T-cell (primary cell): ENCODE measurements at regions not wholly inside any gene's neighbourhood (a gene's known extent, or its start where the extent isn't known, plus 50 kb on each side); places are given as distances from the start of the nearest gene placed in this dataset.
"Not testable (repeated sequence)": the region's sequence is repeated elsewhere in the genome, so short reads cannot be mapped to it uniquely, and the experiment has no call there.

Source experiments
- ATAC-seq, 4 experiments: fragments of 200-7000 bp in 3 of 4; fragments of 150-1000 bp in 1 of 4; cut with Tn5 transposase; replicated peaks in 1 of 4; 1 replicate in 3 of 4; 2 replicates in 1 of 4; pipeline ENCODE4 v1.10.0; 2021; ENCODE audit warnings: moderate library complexity in 3 of 4, mild to moderate bottlenecking in 2 of 4, moderate number of reproducible peaks in 1 of 4
- CTCF ChIA-PET, 2 donors: fragments of 300-600 bp; sonication (Branson Sonifier 250); formaldehyde crosslinking; loops; one replicate each; lab custom pipeline; 2022; ENCODE audit warnings: antibody characterized with exemption in 2 of 2; lab: Charles Lee
- POLR2A ChIA-PET, 2 donors: fragments of 300-600 bp; sonication (Branson Sonifier 250); formaldehyde crosslinking; loops; one replicate each; lab custom pipeline; 2022; ENCODE audit warnings: antibody characterized with exemption in 2 of 2; lab: Charles Lee
- DNase-seq, 35 experiments: peaks; one replicate each; pipeline versions ENCODE4 v3.0.0 to v3.0.0-alpha.2; 2013 to 2023
- H3K27ac ChIP-seq: one replicate; pipeline ENCODE4 v1.5.1; 2013; ENCODE audit warnings: low read length
- H3K27me3 ChIP-seq, 2 experiments: replicated peaks in 1 of 2; 1 replicate in 1 of 2; 2 replicates in 1 of 2; pipeline versions ENCODE4 v1.6.1 to v1.7.0; 2013; ENCODE audit warnings: low read length in 1 of 2, mixed read lengths in 1 of 2; ENCODE audit not compliant: control insufficient read depth in 2 of 2, insufficient read depth in 2 of 2; ENCODE audit errors: extremely low read depth in 1 of 2
- H3K36me3 ChIP-seq, 2 donors: 1 replicate in 1 of 2; 2 replicates in 1 of 2; pipeline versions ENCODE4 v1.6.1 to v1.7.0; 2013; ENCODE audit warnings: low read length in 1 of 2; ENCODE audit not compliant: control insufficient read depth in 2 of 2, insufficient read depth in 1 of 2; ENCODE audit errors: extremely low read depth in 1 of 2
- H3K4me1 ChIP-seq, 2 experiments: 1 replicate in 1 of 2; 2 replicates in 1 of 2; pipeline versions ENCODE4 v1.6.1 to v1.7.0; 2013; ENCODE audit warnings: low read length in 2 of 2, mixed read lengths in 1 of 2; ENCODE audit not compliant: insufficient read depth in 2 of 2, control insufficient read depth in 1 of 2; ENCODE audit errors: extremely low read depth in 1 of 2
- H3K4me3 ChIP-seq, 2 donors: 1 replicate in 1 of 2; 2 replicates in 1 of 2; pipeline versions ENCODE4 v1.5.1 to v1.7.0; 2013; ENCODE audit warnings: mild to moderate bottlenecking in 2 of 2, low read length in 1 of 2, moderate library complexity in 1 of 2; ENCODE audit not compliant: control insufficient read depth in 1 of 2; ENCODE audit errors: extremely low read depth in 1 of 2
- H3K9me3 ChIP-seq: 2 replicates; pipeline ENCODE4 v1.7.0; 2013
- H3K27ac Mint-ChIP-seq, 2 donors: one replicate each; pipeline ENCODE4 v1.8.0; 2020 to 2021; ENCODE audit warnings: mild to moderate bottlenecking in 2 of 2, mixed read lengths in 2 of 2
- H3K27me3 Mint-ChIP-seq, 2 donors: one replicate each; pipeline ENCODE4 v1.8.0; 2021 to 2022; ENCODE audit warnings: mixed read lengths in 2 of 2
- H3K36me3 Mint-ChIP-seq: one replicate; pipeline ENCODE4 v1.8.0; 2021; ENCODE audit warnings: mixed read lengths
- H3K4me1 Mint-ChIP-seq, 3 donors: one replicate each; pipeline ENCODE4 v1.8.0; 2020 to 2022; ENCODE audit warnings: mixed read lengths in 3 of 3, mild to moderate bottlenecking in 1 of 3
- H3K4me3 Mint-ChIP-seq, 3 donors: one replicate each; pipeline ENCODE4 v1.8.0; 2020 to 2022; ENCODE audit warnings: mild to moderate bottlenecking in 3 of 3, mixed read lengths in 3 of 3, moderate library complexity in 3 of 3
- H3K9me3 Mint-ChIP-seq, 3 donors: one replicate each; pipeline ENCODE4 v1.8.0; 2020 to 2022; ENCODE audit warnings: mixed read lengths in 3 of 3
- WGBS: methylation state at CpG from one replicate; pipeline ENCODE4 v1.1.5; 2013; ENCODE audit warnings: missing lambda C conversion rate; ENCODE audit not compliant: insufficient coverage; 5-methylcytosine and 5-hydroxymethylcytosine counted together

DNA sequence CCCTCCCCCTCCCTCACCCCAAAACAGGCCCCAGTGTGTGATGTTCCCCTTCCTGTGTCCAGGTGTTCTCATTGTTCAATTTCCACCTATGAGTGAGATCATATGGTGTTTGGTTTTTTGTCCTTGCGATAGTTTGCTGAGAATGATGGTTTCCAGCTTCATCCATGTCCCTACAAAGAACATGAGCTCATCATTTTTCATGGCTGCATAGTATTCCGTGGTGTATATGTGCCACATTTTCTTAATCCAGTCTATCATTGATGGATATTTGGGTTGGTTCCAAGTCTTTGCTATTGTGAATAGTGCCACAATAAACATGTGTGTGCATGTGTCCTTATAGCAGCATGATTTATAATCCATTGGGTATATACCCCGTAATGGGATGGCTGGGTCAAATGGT, 363.4 kb upstream of the MDFIC2 start:
- no CpG with 5 or more reads among the region's 3 CpGs for WGBS
- CTCF ChIA-PET, result not testable (repeated sequence)

DNA sequence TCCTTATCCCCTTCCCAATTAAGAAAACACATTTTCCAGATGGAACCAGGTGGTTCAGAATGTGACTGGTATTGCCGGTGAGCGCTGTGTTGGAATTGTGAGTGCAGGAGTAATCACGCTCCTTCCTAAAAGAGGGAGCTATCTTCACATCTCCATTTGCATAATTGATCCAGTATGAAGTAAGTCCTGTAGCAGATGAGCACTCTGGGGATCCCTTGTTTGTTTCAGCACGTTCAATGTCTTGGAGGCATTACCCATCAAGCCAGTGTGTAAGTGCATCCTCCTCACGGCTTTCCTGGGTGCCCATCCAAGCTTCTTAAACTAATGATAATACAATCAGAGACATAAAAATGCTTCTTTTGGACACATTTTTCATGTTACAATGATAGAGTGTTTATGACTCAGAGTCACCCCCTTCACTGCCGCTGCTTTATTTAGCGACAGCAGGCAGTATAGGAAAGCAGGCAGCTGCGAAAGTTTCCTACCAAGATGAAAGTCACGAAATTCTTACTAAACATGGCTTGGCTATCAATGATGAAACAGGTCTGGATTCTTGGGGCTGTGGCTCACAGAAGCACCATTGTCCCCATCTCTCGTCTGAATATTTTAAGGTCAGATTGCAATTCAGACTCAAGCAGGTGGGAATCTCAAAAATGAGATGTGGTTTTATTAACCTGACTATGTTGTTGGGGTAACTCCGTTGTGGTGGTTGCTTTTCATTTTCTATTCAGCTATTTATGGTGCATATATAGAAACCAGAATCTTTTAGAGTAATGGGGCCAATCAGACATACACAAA, 346.3 kb upstream of the MDFIC2 start:
- POLR2A ChIA-PET, result no interaction called here
- peaks cover 0 to 6% (median 4%) of the 10 kb centered on the region in 3 donors for H3K9me3 Mint-ChIP-seq
- CTCF ChIA-PET, result interaction anchor here in 1 of 2 donors (0.7 kb wide), 1 partner anchor 81 kb away, joined by 3 read pairs; no protein-coding TSS in a partner anchor
- no peaks in the 10 kb centered on the region for H3K27me3 ChIP-seq
- H3K4me3 Mint-ChIP-seq, result no peak overlapping the region
- ATAC-seq, result no peak
- H3K4me1 ChIP-seq, result no peaks in the 10 kb centered on the region
- 83% methylated on average over 6 of the region's 11 CpGs for WGBS
- peaks cover 21 to 25% of the 10 kb centered on the region in 2 donors for H3K27me3 Mint-ChIP-seq
- H3K36me3 ChIP-seq, result no peaks in the 10 kb centered on the region
- no peak for DNase-seq
- no peaks in the 10 kb centered on the region for H3K9me3 ChIP-seq
- H3K27ac ChIP-seq, result no peak overlapping the region
- no peaks in the 10 kb centered on the region for H3K4me1 Mint-ChIP-seq
- no peaks in the 10 kb centered on the region for H3K36me3 Mint-ChIP-seq
- H3K27ac Mint-ChIP-seq, result no peak overlapping the region
- H3K4me3 ChIP-seq, result no peak overlapping the region

More for the DNA sequence above, 363.4 kb upstream of the MDFIC2 start:
- H3K27ac Mint-ChIP-seq, H3K27ac ChIP-seq, H3K4me1 Mint-ChIP-seq, H3K4me1 ChIP-seq, DNase-seq, POLR2A ChIA-PET, H3K27me3 ChIP-seq, H3K4me3 Mint-ChIP-seq, H3K36me3 Mint-ChIP-seq, H3K36me3 ChIP-seq, H3K4me3 ChIP-seq, ATAC-seq, H3K9me3 ChIP-seq: not testable (repeated sequence)
- Mint-ChIP-seq H3K27me3 (peaks cover 14 to 21% of the 10 kb centered on the region in 2 donors), H3K9me3 (peaks cover 0 to 13% (median 0%) of the 10 kb centered on the region in 3 donors)

DNA sequence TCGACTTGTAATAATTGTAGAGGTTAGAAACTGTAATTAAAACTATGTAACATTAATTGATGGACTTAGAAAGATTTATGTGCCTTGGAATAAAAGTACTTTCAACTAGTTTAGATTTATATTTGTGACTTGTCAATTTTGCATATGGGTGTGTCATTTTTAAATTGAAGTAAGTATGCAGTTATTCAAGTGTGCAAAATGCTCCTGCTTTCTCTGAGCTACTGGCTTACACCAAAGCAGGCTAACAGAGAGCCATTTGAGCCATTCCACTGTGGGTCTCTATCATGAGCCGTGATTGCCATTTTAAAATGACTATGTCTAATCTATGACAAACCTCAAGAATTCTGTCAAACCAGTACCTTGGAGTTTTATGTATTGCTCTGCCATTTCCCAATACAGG, 345.0 kb upstream of the MDFIC2 start:
- Histone ChIP-seq H3K27me3 (no peaks in the 10 kb centered on the region), H3K4me3 (no peak overlapping the region), H3K4me1 (no peaks in the 10 kb centered on the region), H3K9me3 (no peaks in the 10 kb centered on the region), H3K27ac (no peak overlapping the region), H3K36me3 (no peaks in the 10 kb centered on the region)
- ChIA-PET POLR2A (no interaction called here), CTCF (no interaction called here)
- no peak for DNase-seq
- ATAC-seq, result no peak
- Mint-ChIP-seq H3K4me1 (no peaks in the 10 kb centered on the region), H3K36me3 (no peaks in the 10 kb centered on the region), H3K9me3 (peaks cover 0 to 6% (median 4%) of the 10 kb centered on the region in 3 donors), H3K4me3 (no peak overlapping the region), H3K27ac (no peak overlapping the region), H3K27me3 (peaks cover 21 to 25% of the 10 kb centered on the region in 2 donors)
- 80% methylated on average over 1 of the region's 2 CpGs for WGBS

DNA sequence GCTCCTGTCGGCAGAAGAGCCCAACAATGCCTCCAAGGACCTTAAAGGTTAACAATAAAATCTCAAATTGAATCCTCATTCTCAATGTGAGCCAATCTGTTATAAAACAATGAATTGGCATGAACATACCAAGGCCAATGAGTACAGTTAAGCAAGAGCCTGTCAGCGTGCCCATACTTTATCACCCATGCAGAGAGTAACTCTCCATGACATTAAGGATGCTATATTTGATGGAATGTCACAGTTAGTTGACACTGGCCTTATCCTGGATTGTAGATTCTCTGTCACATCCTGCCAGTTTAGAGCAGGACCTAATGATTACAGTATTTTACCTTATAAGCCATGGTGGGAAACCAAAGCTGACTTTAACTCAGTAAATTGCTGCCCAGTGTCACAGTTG, 335.4 kb upstream of the MDFIC2 start:
- no peak overlapping the region for H3K4me3 Mint-ChIP-seq
- WGBS, result no CpG with 5 or more reads among the region's 2 CpGs
- DNase-seq (no peak), ATAC-seq (no peak)
- Histone ChIP-seq H3K9me3 (no peaks in the 10 kb centered on the region), H3K4me1 (no peaks in the 10 kb centered on the region), H3K27me3 (no peaks in the 10 kb centered on the region), H3K4me3 (no peak overlapping the region), H3K36me3 (no peaks in the 10 kb centered on the region), H3K27ac (no peak overlapping the region)
- no peaks in the 10 kb centered on the region for H3K4me1 Mint-ChIP-seq
- H3K36me3 Mint-ChIP-seq, result no peaks in the 10 kb centered on the region
- H3K27me3 Mint-ChIP-seq, result peaks cover 10 to 26% of the 10 kb centered on the region in 2 donors
- CTCF ChIA-PET, result no interaction called here
- H3K27ac Mint-ChIP-seq, result no peak overlapping the region
- POLR2A ChIA-PET, result no interaction called here
- H3K9me3 Mint-ChIP-seq, result peaks cover 0 to 5% (median 4%) of the 10 kb centered on the region in 3 donors

DNA sequence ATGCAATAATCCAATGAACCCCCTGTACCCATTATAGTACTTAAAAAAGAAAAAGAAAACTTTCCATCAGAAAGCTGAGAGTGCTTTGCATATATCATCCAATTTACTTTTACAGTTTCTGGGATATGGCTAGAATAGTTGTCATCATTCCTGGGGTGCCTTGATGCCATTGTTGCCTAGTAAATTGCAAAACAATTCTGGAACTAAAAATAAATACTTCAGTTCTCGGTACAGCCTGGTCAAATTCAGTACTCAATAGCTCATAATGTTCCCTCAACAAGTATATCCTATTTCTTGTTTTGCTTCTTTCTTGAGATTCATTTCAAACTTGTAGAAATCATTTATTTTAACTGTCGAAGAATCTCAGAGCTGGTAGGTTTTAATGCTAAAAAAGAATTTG, 334.7 kb upstream of the MDFIC2 start:
- peaks cover 10 to 30% of the 10 kb centered on the region in 2 donors for H3K27me3 Mint-ChIP-seq
- Histone ChIP-seq H3K27me3 (no peaks in the 10 kb centered on the region), H3K27ac (no peak overlapping the region), H3K36me3 (no peaks in the 10 kb centered on the region), H3K4me3 (no peak overlapping the region), H3K9me3 (no peaks in the 10 kb centered on the region), H3K4me1 (no peaks in the 10 kb centered on the region)
- ChIA-PET POLR2A (interaction anchor here in 1 of 2 donors (0.7 kb wide), 1 partner anchor 338 kb away, joined by 4 read pairs; no protein-coding TSS in a partner anchor), CTCF (interaction anchor here in 1 of 2 donors (0.7 kb wide), 1 partner anchor 428 kb away, joined by 5 read pairs; no protein-coding TSS in a partner anchor)
- H3K4me1 Mint-ChIP-seq, result no peaks in the 10 kb centered on the region
- no CpG with 5 or more reads among the region's 2 CpGs for WGBS
- ATAC-seq (no peak), DNase-seq (no peak)
- no peak overlapping the region for H3K27ac Mint-ChIP-seq
- peaks cover 0 to 5% (median 4%) of the 10 kb centered on the region in 3 donors for H3K9me3 Mint-ChIP-seq
- no peaks in the 10 kb centered on the region for H3K36me3 Mint-ChIP-seq
- no peak overlapping the region for H3K4me3 Mint-ChIP-seq

DNA sequence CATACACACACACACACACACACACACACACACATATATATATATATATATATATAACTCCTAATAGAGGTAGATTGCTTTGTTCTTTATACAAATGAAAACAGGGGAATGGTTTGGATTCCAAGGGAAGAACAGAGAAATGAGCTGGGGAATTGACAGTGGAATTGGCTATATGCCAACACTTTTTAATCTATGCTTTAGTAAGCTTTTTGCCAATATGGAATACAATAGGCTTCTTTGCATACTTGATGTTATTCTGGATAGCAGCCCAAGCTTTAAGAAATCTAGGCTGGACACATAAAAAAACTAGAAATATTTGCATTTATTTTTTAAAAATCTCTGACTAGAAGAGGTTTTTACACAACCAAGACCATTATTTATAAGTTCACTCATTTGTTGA, 334.2 kb upstream of the MDFIC2 start:
- ChIA-PET POLR2A (interaction anchor here in 1 of 2 donors (0.7 kb wide), 1 partner anchor 338 kb away, joined by 4 read pairs; no protein-coding TSS in a partner anchor), CTCF (interaction anchor here in 1 of 2 donors (0.7 kb wide), 1 partner anchor 428 kb away, joined by 5 read pairs; no protein-coding TSS in a partner anchor)
- ATAC-seq (no peak), DNase-seq (no peak)
- H3K27me3 Mint-ChIP-seq, result peaks cover 11 to 34% of the 10 kb centered on the region in 2 donors
- H3K9me3 ChIP-seq, result no peaks in the 10 kb centered on the region
- H3K9me3 Mint-ChIP-seq, result peaks cover 0 to 5% (median 4%) of the 10 kb centered on the region in 3 donors
- no peaks in the 10 kb centered on the region for H3K4me1 ChIP-seq
- H3K27ac Mint-ChIP-seq, result no peak overlapping the region
- no peaks in the 10 kb centered on the region for H3K27me3 ChIP-seq
- H3K4me3 Mint-ChIP-seq, result no peak overlapping the region
- no peaks in the 10 kb centered on the region for H3K36me3 ChIP-seq
- no peaks in the 10 kb centered on the region for H3K4me1 Mint-ChIP-seq
- no peak overlapping the region for H3K27ac ChIP-seq
- no peaks in the 10 kb centered on the region for H3K36me3 Mint-ChIP-seq
- H3K4me3 ChIP-seq, result no peak overlapping the region
